Thymus (tissue), 11 donors: ENCODE measurements at regions not wholly inside any gene's neighbourhood (a gene's known extent, or its start where the extent isn't known, plus 50 kb on each side); places are given as distances from the start of the nearest gene placed in this dataset.
A peak's percentile ranks its signal among the peaks of the same experiment; 100 is the strongest.

ENCODE experiments used
- DNase-seq, 9 donors: peaks; one replicate each; pipeline ENCODE4 v3.0.0-alpha.2; 2013; ENCODE audit warnings: low spot score in 9 of 9, low read depth in 6 of 9, missing footprints in 1 of 9
- H3K27ac ChIP-seq, 2 donors: one replicate each; pipeline ENCODE4 v1.5.1; 2013; ENCODE audit warnings: control low read depth in 1 of 2, low read depth in 1 of 2, low read length in 1 of 2, mild to moderate bottlenecking in 1 of 2, moderate library complexity in 1 of 2
- H3K27me3 ChIP-seq, 2 donors: one replicate each; pipeline ENCODE4 v1.5.1; 2013; ENCODE audit warnings: low read length in 1 of 2; ENCODE audit not compliant: control insufficient read depth in 2 of 2, insufficient read depth in 1 of 2
- H3K36me3 ChIP-seq, 2 donors: one replicate each; pipeline ENCODE4 v1.5.1; 2013; ENCODE audit warnings: low read length in 1 of 2, mild to moderate bottlenecking in 1 of 2, moderate library complexity in 1 of 2; ENCODE audit not compliant: control insufficient read depth in 2 of 2, insufficient read depth in 2 of 2
- H3K4me1 ChIP-seq, 2 donors: one replicate each; pipeline ENCODE4 v1.5.1; 2013; ENCODE audit warnings: low read length in 2 of 2; ENCODE audit not compliant: control insufficient read depth in 2 of 2, insufficient read depth in 2 of 2
- H3K4me3 ChIP-seq, 2 donors: one replicate each; pipeline ENCODE4 v1.5.1; 2013; ENCODE audit warnings: low read length in 2 of 2, control low read depth in 1 of 2, mild to moderate bottlenecking in 1 of 2
- H3K9me3 ChIP-seq, 2 donors: one replicate each; pipeline ENCODE4 v1.5.1; 2013; ENCODE audit warnings: low read length in 1 of 2, mild to moderate bottlenecking in 1 of 2; ENCODE audit not compliant: control insufficient read depth in 2 of 2, insufficient read depth in 1 of 2
- WGBS: extraction: QIAGEN DNeasy Blood & Tissue Kit; methylation state at CpG from one replicate; pipeline ENCODE4 v1.1.7; 2013; 5-methylcytosine and 5-hydroxymethylcytosine counted together
- donor health status: healthy.

GRCh38 chr1:55819011-55819410 lies 603.8 kb upstream of the USP24 start:
- DNase-seq, result no peak
- no peaks in the 10 kb centered on the region for H3K27me3 ChIP-seq
- no peak overlapping the region for H3K4me3 ChIP-seq
- H3K9me3 ChIP-seq, result no peaks in the 10 kb centered on the region
- no peaks in the 10 kb centered on the region for H3K36me3 ChIP-seq
- no peak overlapping the region for H3K27ac ChIP-seq
- peaks cover 0 to 3% of the 10 kb centered on the region in 2 donors for H3K4me1 ChIP-seq

DNA sequence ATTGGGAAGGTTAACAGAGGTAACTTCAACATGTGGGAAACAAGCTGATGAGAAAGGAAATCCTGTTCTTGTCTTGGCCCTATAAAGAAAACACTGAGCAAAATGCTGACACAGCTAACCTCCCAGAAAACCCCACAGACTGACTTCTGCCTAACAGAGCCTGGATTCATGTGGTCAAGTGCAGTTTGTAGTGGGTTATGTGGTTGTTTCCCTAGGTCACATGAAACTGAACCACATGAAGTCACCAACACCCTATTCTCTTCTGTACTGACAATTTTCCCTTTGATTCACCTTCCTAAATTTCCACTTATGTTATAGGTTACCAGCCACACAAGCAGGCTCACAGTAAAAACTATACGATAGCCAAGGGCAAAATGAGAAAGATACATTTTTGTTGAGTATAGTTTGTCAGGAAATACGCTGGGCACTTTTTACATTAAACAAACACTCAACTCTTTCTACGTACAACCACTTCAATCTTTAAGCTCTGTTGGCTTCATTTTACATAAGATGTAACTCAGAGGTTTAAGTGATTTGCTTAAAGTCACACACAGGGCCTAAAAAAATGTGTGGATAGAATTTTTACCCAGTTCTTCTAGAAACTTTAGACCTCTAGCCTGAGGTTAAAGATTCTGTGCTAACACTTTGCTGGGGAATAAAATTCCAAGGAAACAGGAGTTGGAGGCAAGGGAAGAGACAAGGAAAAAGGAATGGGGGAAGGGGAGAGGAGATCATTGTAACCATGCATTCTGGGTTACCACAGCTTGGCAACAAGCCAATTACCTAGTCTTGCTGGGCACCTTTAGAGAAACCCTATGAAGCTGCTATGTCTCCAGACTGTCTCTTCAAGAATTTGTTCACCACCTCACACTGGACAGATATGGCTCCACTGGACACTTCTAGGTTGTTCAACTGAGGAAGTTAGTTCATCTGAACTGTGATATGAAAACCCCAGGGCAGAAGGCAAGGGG lies 601.6 kb upstream of the USP24 start:
- no peaks in the 10 kb centered on the region for H3K9me3 ChIP-seq
- H3K36me3 ChIP-seq, result no peaks in the 10 kb centered on the region
- WGBS, result 51% methylated on average over 3 of the region's 3 CpGs
- H3K4me1 ChIP-seq, result peaks cover 0 to 3% of the 10 kb centered on the region in 2 donors
- peak in 6 of 9 donors; percentile 3 to 57 (median 13) for DNase-seq
- H3K27ac ChIP-seq, result no peak overlapping the region
- H3K27me3 ChIP-seq, result no peaks in the 10 kb centered on the region
- H3K4me3 ChIP-seq, result no peak overlapping the region

DNA sequence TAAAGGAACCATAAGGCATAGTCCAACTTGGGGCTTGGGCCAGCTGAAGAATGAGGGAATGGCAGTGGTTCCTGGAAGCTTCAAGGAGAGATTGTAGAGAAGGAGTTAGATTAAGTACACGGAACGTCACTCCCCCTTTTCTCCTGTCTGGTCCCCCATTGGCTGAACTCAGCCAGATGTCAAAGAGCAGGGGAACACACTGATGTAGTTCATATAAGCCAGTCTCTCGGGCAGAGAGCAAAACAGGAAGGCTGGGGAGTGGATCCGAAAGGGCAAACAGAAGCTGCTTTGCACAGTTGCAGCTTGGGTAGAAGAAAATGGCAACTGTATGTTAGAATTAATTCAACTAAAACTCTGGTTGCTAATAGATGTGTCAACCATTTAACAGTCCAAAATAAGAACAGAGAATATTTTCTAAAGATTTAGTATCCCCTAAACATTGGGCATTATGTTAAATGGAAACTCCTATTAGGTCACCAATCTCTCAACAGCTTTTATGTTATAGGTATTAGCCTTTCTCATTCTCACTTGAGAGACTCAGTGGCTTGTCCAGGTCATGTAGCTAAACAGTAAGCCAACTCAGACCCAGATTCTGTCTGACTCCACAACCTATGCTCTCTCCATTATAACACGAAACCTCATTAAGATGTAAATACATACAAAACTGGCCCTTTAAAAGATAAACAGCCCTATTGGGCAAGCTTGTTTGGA lies 600.7 kb upstream of the USP24 start:
- Histone ChIP-seq H3K36me3 (no peaks in the 10 kb centered on the region), H3K9me3 (no peaks in the 10 kb centered on the region), H3K27ac (no peak overlapping the region), H3K4me1 (peaks cover 0 to 3% of the 10 kb centered on the region in 2 donors), H3K4me3 (no peak overlapping the region), H3K27me3 (no peaks in the 10 kb centered on the region)
- no peak for DNase-seq
- 77% methylated on average over 5 of the region's 5 CpGs for WGBS

DNA sequence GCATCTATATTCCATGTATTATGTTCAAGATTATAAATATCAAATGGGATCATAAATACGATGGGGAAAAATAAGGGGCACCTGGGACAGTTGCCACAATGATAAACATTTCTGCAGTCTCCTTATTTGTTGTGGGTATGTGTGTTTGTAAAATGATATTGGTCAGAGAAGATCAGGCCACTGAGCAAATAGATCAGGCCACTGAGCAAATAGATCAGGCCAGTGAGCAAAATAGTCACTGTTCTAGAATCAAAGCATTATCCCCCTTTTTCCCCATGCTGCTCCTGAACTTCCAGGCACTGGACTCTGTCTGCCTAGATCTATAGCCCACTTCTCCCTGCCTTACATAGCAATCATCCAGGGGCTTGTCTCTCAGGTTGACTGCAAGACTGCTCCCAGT lies 599.8 kb upstream of the USP24 start:
- WGBS, result 95% methylated on average over 1 of the region's 1 CpG
- H3K27ac ChIP-seq, result no peak overlapping the region
- H3K4me1 ChIP-seq, result peaks cover 0 to 3% of the 10 kb centered on the region in 2 donors
- no peaks in the 10 kb centered on the region for H3K36me3 ChIP-seq
- no peak for DNase-seq
- no peaks in the 10 kb centered on the region for H3K27me3 ChIP-seq
- H3K9me3 ChIP-seq, result no peaks in the 10 kb centered on the region
- H3K4me3 ChIP-seq, result no peak overlapping the region

- peaks cover 0 to 3% of the 10 kb centered on the region in 2 donors for H3K4me1 ChIP-seq
- H3K27me3 ChIP-seq, result no peaks in the 10 kb centered on the region
- WGBS, result 95% methylated on average over 3 of the region's 3 CpGs
- H3K36me3 ChIP-seq, result no peaks in the 10 kb centered on the region
- H3K27ac ChIP-seq, result no peak overlapping the region
- H3K9me3 ChIP-seq, result no peaks in the 10 kb centered on the region
- H3K4me3 ChIP-seq, result no peak overlapping the region
- DNase-seq, result no peak
These were observed 598.5 kb upstream of the USP24 start for GRCh38 chr1:55813618-55814017.

DNA sequence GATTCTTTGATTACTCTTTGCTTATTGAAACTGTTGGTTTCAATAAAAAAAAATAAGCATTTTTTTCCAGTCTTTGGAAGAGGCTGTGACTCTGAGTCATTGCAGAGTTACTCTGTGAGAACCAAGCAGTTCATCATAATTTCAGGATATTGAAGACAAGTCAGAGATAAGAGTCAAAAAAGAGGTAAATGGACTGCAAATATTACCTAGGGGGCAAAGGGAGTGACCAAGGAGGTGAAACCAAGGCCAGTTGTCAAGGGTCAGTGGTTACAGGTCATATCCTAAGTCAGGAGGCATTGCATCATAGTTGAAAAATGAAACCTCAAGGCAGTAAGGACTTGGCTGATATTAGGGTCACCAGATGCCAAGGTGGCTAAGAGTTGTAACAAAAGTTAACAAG lies 597.1 kb upstream of the USP24 start:
- Histone ChIP-seq H3K9me3 (no peaks in the 10 kb centered on the region), H3K4me1 (peaks cover 0 to 3% of the 10 kb centered on the region in 2 donors), H3K36me3 (no peaks in the 10 kb centered on the region), H3K27ac (no peak overlapping the region), H3K4me3 (no peak overlapping the region), H3K27me3 (no peaks in the 10 kb centered on the region)
- no peak for DNase-seq

- no peaks in the 10 kb centered on the region for H3K9me3 ChIP-seq
- DNase-seq, result no peak
- no peak overlapping the region for H3K27ac ChIP-seq
- H3K27me3 ChIP-seq, result no peaks in the 10 kb centered on the region
- 94% methylated on average over 1 of the region's 1 CpG for WGBS
- H3K36me3 ChIP-seq, result no peaks in the 10 kb centered on the region
- no peak overlapping the region for H3K4me3 ChIP-seq
- H3K4me1 ChIP-seq, result no peaks in the 10 kb centered on the region
These were observed 593.1 kb upstream of the USP24 start for GRCh38 chr1:55808263-55808662.

DNA sequence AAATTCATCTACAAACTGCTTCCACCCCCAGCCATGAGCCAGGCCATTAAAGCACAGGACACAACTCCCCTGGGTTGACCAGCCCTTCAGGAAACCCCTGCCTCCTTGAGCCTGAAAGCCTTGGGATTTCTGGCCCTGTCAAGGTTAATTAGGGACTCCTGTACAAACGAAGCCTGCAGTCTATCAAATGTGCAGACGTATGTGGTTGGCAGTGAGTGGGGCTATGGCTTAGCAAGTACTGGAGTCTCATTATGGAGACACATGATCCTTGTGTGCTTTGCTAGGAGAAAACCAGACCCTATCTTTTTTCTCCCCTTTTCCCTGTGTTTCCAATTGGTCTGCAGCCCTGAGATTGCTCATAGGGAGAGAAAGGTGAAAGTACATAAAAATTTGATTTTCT lies 588.3 kb upstream of the USP24 start:
- 89% methylated on average over 2 of the region's 2 CpGs for WGBS

DNA sequence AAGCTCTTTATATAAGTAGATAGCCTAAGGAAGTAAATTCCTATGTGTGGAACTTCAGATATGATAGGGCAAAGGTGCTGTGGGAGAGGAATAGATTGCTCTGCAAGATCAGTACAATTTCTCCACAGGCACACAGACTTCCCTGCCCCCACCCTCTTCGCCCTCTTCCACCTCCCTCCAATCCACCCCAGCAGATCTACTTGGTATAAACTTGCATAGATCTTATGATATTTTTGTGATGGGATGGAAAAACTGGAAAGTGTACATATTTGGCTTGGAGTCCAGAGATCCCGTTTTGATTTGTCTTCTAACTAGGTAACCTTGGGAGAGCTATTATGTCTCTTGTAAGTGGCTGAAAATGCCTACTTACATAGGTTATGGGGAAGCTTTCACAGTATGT lies 586.3 kb upstream of the USP24 start:
- Histone ChIP-seq H3K27me3 (no peaks in the 10 kb centered on the region), H3K27ac (no peak overlapping the region), H3K36me3 (no peaks in the 10 kb centered on the region), H3K9me3 (no peaks in the 10 kb centered on the region), H3K4me1 (no peaks in the 10 kb centered on the region), H3K4me3 (no peak overlapping the region)
- no peak for DNase-seq
- WGBS, result 92% methylated on average over 2 of the region's 2 CpGs

More for the DNA sequence above, 588.3 kb upstream of the USP24 start:
- no peak for DNase-seq
- Histone ChIP-seq H3K4me3 (no peak overlapping the region), H3K9me3 (no peaks in the 10 kb centered on the region), H3K4me1 (no peaks in the 10 kb centered on the region), H3K27me3 (no peaks in the 10 kb centered on the region), H3K36me3 (no peaks in the 10 kb centered on the region), H3K27ac (no peak overlapping the region)
